Hepatocyte (in vitro differentiated cells): ENCODE measurements at regions not wholly inside any gene's neighbourhood (a gene's known extent, or its start where the extent isn't known, plus 50 kb on each side); places are given as distances from the start of the nearest gene placed in this dataset.

Experiments
- DNase-seq: peaks from one replicate; pipeline ENCODE4 v3.0.0-alpha.2; 2016; ENCODE audit warnings: low spot score
- H2AFZ ChIP-seq: fragments of 200-600 bp; sonication (generic); 2 replicates; pipeline ENCODE4 v1.6.0; 2016; ENCODE audit warnings: antibody characterized with exemption, mild to moderate bottlenecking
- H3K27ac ChIP-seq: fragments of 200-600 bp; sonication (generic); 2 replicates; pipeline ENCODE4 v1.5.1; 2016; ENCODE audit warnings: mild to moderate bottlenecking
- H3K27me3 ChIP-seq: fragments of 200-600 bp; sonication (generic); 2 replicates; pipeline ENCODE4 v1.6.1; 2016
- H3K36me3 ChIP-seq: fragments of 200-600 bp; sonication (generic); replicated peaks from 2 replicates; pipeline ENCODE4 v1.5.1; 2016; ENCODE audit warnings: low read depth; ENCODE audit not compliant: insufficient read depth
- H3K4me1 ChIP-seq: fragments of 200-600 bp; sonication (generic); 2 replicates; pipeline ENCODE4 v1.5.1; 2016; ENCODE audit warnings: mild to moderate bottlenecking, moderate library complexity; ENCODE audit not compliant: insufficient read depth
- H3K4me2 ChIP-seq: fragments of 200-600 bp; sonication (generic); 2 replicates; pipeline ENCODE4 v1.6.0; 2016
- H3K4me3 ChIP-seq: fragments of 200-600 bp; sonication (generic); 2 replicates; pipeline ENCODE4 v1.5.1; 2016; ENCODE audit warnings: mild to moderate bottlenecking
- H3K79me2 ChIP-seq: fragments of 200-600 bp; sonication (generic); 2 replicates; pipeline ENCODE4 v1.6.0; 2017; ENCODE audit warnings: mild to moderate bottlenecking
- H3K9me2 ChIP-seq: fragments of 200-600 bp; sonication (generic); replicated peaks from 2 replicates; pipeline ENCODE4 v1.6.0; 2017; ENCODE audit warnings: mild to moderate bottlenecking; ENCODE audit not compliant: insufficient read depth
- H3K9me3 ChIP-seq: fragments of 200-600 bp; sonication (generic); 2 replicates; pipeline ENCODE4 v1.5.1; 2016; ENCODE audit warnings: low read depth, mild to moderate bottlenecking
- H4K20me1 ChIP-seq: fragments of 200-600 bp; sonication (generic); 2 replicates; pipeline ENCODE4 v1.6.0; 2016; ENCODE audit warnings: mild to moderate bottlenecking; ENCODE audit not compliant: insufficient read depth, poor library complexity, severe bottlenecking
- CTCF ChIP-seq: fragments of 200-600 bp; sonication (generic); IDR thresholded peaks from 2 replicates; pipeline ENCODE4 v1.5.1; 2016; ENCODE audit warnings: antibody characterized with exemption, mild to moderate bottlenecking; ENCODE audit not compliant: poor library complexity
- EZH2 ChIP-seq: fragments of 200-600 bp; sonication (generic); IDR thresholded peaks from 2 replicates; pipeline ENCODE4 v1.6.1; 2016; ENCODE audit warnings: antibody characterized with exemption, mild to moderate bottlenecking, borderline replicate concordance
- EZH2phosphoT487 ChIP-seq: fragments of 200-600 bp; sonication (generic); IDR thresholded peaks from one replicate; pipeline ENCODE4 v1.6.1; 2018; ENCODE audit warnings: antibody characterized with exemption, mild to moderate bottlenecking, low read depth, moderate library complexity; ENCODE audit not compliant: unreplicated experiment, severe bottlenecking
- WGBS: methylation state at CpG from one replicate; pipeline ENCODE4 v1.1.6; 2016; ENCODE audit warnings: low lambda C conversion rate; ENCODE audit errors: missing lambda C conversion rate; 5-methylcytosine and 5-hydroxymethylcytosine counted together

- WGBS: 86% methylated on average over 3 of the region's 3 CpGs
These were observed 225.4 kb downstream of the SYK start for GRCh38 chr9:91027005-91027404.

DNA sequence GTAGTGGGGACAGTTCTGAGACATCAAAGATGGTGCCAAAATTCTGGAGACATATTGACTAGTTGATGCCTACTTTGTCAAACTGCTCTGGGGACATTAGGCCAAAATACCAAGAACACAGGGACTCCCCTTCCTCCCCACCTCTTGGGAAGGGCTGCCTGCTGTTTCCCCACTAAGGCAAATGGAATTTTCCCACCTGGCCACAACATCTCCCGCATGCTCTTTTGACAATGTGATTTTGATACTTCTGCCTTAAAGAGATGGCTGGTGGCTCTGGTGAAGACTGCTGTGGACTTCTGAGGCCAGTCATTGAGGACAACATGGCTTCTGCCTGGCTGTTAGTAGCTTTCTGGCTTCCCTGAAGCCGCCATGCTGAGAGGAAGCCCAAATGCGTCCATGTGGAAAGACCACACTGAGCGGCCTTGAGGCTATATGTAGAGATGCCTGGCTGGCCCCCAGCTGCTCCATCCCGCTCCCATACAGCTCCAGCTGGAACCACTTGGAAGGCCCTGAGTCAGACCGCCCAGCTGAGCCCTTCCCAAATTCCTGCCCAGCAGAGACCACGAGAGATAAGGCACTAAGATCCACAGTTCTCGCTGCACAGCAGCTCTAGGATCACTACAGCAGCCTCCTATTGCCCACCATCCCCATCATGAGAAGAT lies 226.7 kb downstream of the SYK start:
- no peaks in the 10 kb centered on the region for H3K9me2 ChIP-seq
- no peak overlapping the region for H3K4me2 ChIP-seq
- no peak for DNase-seq
- no peaks in the 10 kb centered on the region for H3K27me3 ChIP-seq
- WGBS: 94% methylated on average over 8 of the region's 8 CpGs
- no peaks in the 10 kb centered on the region for H4K20me1 ChIP-seq
- no peaks in the 10 kb centered on the region for H3K79me2 ChIP-seq
- no peak overlapping the region for H2AFZ ChIP-seq
- no peak for TF ChIP-seq EZH2
- TF ChIP-seq EZH2phosphoT487: no peak
- TF ChIP-seq CTCF: no peak
- H3K36me3 ChIP-seq: no peaks in the 10 kb centered on the region
- no peaks in the 10 kb centered on the region for H3K4me1 ChIP-seq
- no peaks in the 10 kb centered on the region for H3K9me3 ChIP-seq
- no peak overlapping the region for H3K27ac ChIP-seq
- no peak overlapping the region for H3K4me3 ChIP-seq

More at GRCh38 chr9:91027005-91027404, 225.4 kb downstream of the SYK start:
- Histone ChIP-seq H3K79me2 (no peaks in the 10 kb centered on the region), H3K4me3 (no peak overlapping the region), H4K20me1 (no peaks in the 10 kb centered on the region), H3K9me3 (no peaks in the 10 kb centered on the region), H3K27me3 (no peaks in the 10 kb centered on the region), H3K36me3 (no peaks in the 10 kb centered on the region), H3K27ac (no peak overlapping the region), H3K9me2 (no peaks in the 10 kb centered on the region), H3K4me1 (no peaks in the 10 kb centered on the region), H2AFZ (no peak overlapping the region), H3K4me2 (no peak overlapping the region)
- TF ChIP-seq EZH2 (no peak), EZH2phosphoT487 (no peak), CTCF (no peak)
- DNase-seq: no peak

GRCh38 chr9:91029650-91030361 lies 228.2 kb downstream of the SYK start:
- H3K27ac ChIP-seq: no peak overlapping the region
- H3K27me3 ChIP-seq: no peaks in the 10 kb centered on the region
- no peak for DNase-seq
- no peaks in the 10 kb centered on the region for H3K4me1 ChIP-seq
- H3K36me3 ChIP-seq: no peaks in the 10 kb centered on the region
- H3K9me3 ChIP-seq: no peaks in the 10 kb centered on the region
- WGBS: 82% methylated on average over 18 of the region's 18 CpGs
- H2AFZ ChIP-seq: no peak overlapping the region
- no peaks in the 10 kb centered on the region for H3K79me2 ChIP-seq
- H3K9me2 ChIP-seq: no peaks in the 10 kb centered on the region
- H3K4me2 ChIP-seq: no peak overlapping the region
- TF ChIP-seq CTCF: no peak
- H3K4me3 ChIP-seq: no peak overlapping the region
- H4K20me1 ChIP-seq: no peaks in the 10 kb centered on the region
